HG02852 (cell line): ENCODE measurements at regions not wholly inside any gene's neighbourhood (a gene's known extent, or its start where the extent isn't known, plus 50 kb on each side); places are given as distances from the start of the nearest gene placed in this dataset.
A peak's percentile ranks its signal among the peaks of the same experiment; 100 is the strongest.
"Not testable (repeated sequence)": the region's sequence is repeated elsewhere in the genome, so short reads cannot be mapped to it uniquely, and the experiment has no call there.

Source experiments
- ATAC-seq: cut with Tn5 transposase; IDR thresholded peaks from one replicate; pipeline ENCODE4 v1.9.1; 2021; ENCODE audit warnings: mild to moderate bottlenecking, moderate library complexity; ENCODE audit not compliant: unreplicated experiment

GRCh38 chr5:42989190-42989589 lies 50.9 kb downstream of the ANXA2R start:
- ATAC-seq = no peak

GRCh38 chr5:42988568-42988967 lies 51.6 kb downstream of the ANXA2R start:
- ATAC-seq = no peak

GRCh38 chr5:42985129-42986037 lies 54.7 kb downstream of the ANXA2R start:
- ATAC-seq = no peak

GRCh38 chr5:42984307-42984706 lies 55.8 kb downstream of the ANXA2R start:
- ATAC-seq = no peak

GRCh38 chr5:42982107-42982622 lies 58.0 kb downstream of the ANXA2R start:
- ATAC-seq = no peak

- ATAC-seq = not testable (repeated sequence)
Observed at GRCh38 chr5:42981417-42982106, 58.6 kb downstream of the ANXA2R start.

- ATAC-seq = not testable (repeated sequence)
Observed at GRCh38 chr5:42981015-42981414, 59.1 kb downstream of the ANXA2R start.

- ATAC-seq = not testable (repeated sequence)
Observed at GRCh38 chr5:42980391-42980790, 59.7 kb downstream of the ANXA2R start.

- not testable (repeated sequence) for ATAC-seq
Observed at GRCh38 chr5:42979242-42979641, 60.9 kb downstream of the ANXA2R start.

GRCh38 chr5:42974536-42974935 lies 65.6 kb downstream of the ANXA2R start:
- no peak for ATAC-seq

GRCh38 chr5:42970636-42971559 lies 69.2 kb downstream of the ANXA2R start:
- no peak for ATAC-seq

- ATAC-seq = no peak
Observed at GRCh38 chr5:42965934-42966333, 74.2 kb downstream of the ANXA2R start.

- ATAC-seq = no peak
Observed at GRCh38 chr5:42963412-42963811, 76.7 kb downstream of the ANXA2R start.

GRCh38 chr5:42962124-42962523 lies 78.0 kb downstream of the ANXA2R start:
- ATAC-seq = no peak

GRCh38 chr5:42960506-42960905 lies 79.6 kb downstream of the ANXA2R start:
- ATAC-seq = no peak

GRCh38 chr5:42956551-42956950 lies 83.6 kb downstream of the ANXA2R start:
- no peak for ATAC-seq

- no peak for ATAC-seq
Observed at GRCh38 chr5:42953041-42953440, 87.1 kb downstream of the ANXA2R start.

GRCh38 chr5:42952578-42952974 lies 87.5 kb downstream of the ANXA2R start:
- no peak for ATAC-seq

GRCh38 chr5:42951293-42951840 lies 88.8 kb downstream of the ANXA2R start:
- ATAC-seq = peak; percentile 40
